ENCODE measurements at regions not wholly inside any gene's neighbourhood (a gene's known extent, or its start where the extent isn't known, plus 50 kb on each side); places are given as distances from the start of the nearest gene placed in this dataset.

- Histone ChIP-seq H3K27ac (no peak overlapping the region), H3K4me3 (no peak overlapping the region), H3K4me1 (no peaks in the 10 kb centered on the region), H3K9me3 (peaks cover 6 to 8% of the 10 kb centered on the region in 2 donors), H3K27me3 (no peaks in the 10 kb centered on the region), H3K36me3 (no peaks in the 10 kb centered on the region)
- WGBS, 2 donors (ENCODE audit: low coverage in 1 of 2): 79 to 100% methylated on average over 1 to 4 of the region's 4 CpGs
- in situ Hi-C loops (cut with MboI; ENCODE audit: low pct_ligation_motif_present in 1 of 4, low pct_unique_long_range_greater_than_20kb in 1 of 4, low sequenced_read_pairs in 3 of 4): no loop called here
- intact Hi-C loops (cut with DNase I; ENCODE audit: low total_unique reads): no loop called here
- TF ChIP-seq POLR2A (IDR thresholded peaks at IDR 0.05): no peak
- no peak for TF ChIP-seq POLR2AphosphoS5 (IDR thresholded peaks at IDR 0.05)
- no peak for TF ChIP-seq CTCF (IDR thresholded peaks at IDR 0.05)
- no peak for TF ChIP-seq EP300 (IDR thresholded peaks at IDR 0.05; ENCODE audit: low read depth)
- DNase-seq: no peak
Measured at GRCh38 chr1:5586629-5587028, 405.6 kb downstream of the NPHP4 start.

- no peaks in the 10 kb centered on the region for H3K36me3 ChIP-seq
- H3K9me3 ChIP-seq: peaks cover 0 to 2% of the 10 kb centered on the region in 2 donors
- TF ChIP-seq CTCF (IDR thresholded peaks at IDR 0.05) (no peak), POLR2AphosphoS5 (IDR thresholded peaks at IDR 0.05) (no peak), EP300 (IDR thresholded peaks at IDR 0.05; ENCODE audit: low read depth) (no peak), POLR2A (IDR thresholded peaks at IDR 0.05) (no peak)
- no peaks in the 10 kb centered on the region for H3K27me3 ChIP-seq
- H3K4me1 ChIP-seq: no peaks in the 10 kb centered on the region
- DNase-seq: no peak
- intact Hi-C loops (cut with DNase I; ENCODE audit: low total_unique reads) (no loop called here), in situ Hi-C loops (cut with MboI; ENCODE audit: low pct_ligation_motif_present in 1 of 4, low pct_unique_long_range_greater_than_20kb in 1 of 4, low sequenced_read_pairs in 3 of 4) (no loop called here)
- no peak overlapping the region for H3K4me3 ChIP-seq
- WGBS, 2 donors (ENCODE audit: low coverage in 1 of 2): 72 to 84% methylated on average over 8 to 9 of the region's 9 CpGs
- no peak overlapping the region for H3K27ac ChIP-seq
Measured at GRCh38 chr1:5585256-5585655, 407.0 kb downstream of the NPHP4 start.

- Histone ChIP-seq H3K4me1 (no peaks in the 10 kb centered on the region), H3K27ac (no peak overlapping the region), H3K36me3 (no peaks in the 10 kb centered on the region), H3K27me3 (no peaks in the 10 kb centered on the region), H3K4me3 (no peak overlapping the region), H3K9me3 (no peaks in the 10 kb centered on the region)
- no peak for DNase-seq
- in situ Hi-C loops (cut with MboI; ENCODE audit: low pct_ligation_motif_present in 1 of 4, low pct_unique_long_range_greater_than_20kb in 1 of 4, low sequenced_read_pairs in 3 of 4) (no loop called here), intact Hi-C loops (cut with DNase I; ENCODE audit: low total_unique reads) (no loop called here)
- no peak for TF ChIP-seq EP300 (IDR thresholded peaks at IDR 0.05; ENCODE audit: low read depth)
- TF ChIP-seq POLR2AphosphoS5 (IDR thresholded peaks at IDR 0.05): no peak
- no peak for TF ChIP-seq POLR2A (IDR thresholded peaks at IDR 0.05)
- TF ChIP-seq CTCF (IDR thresholded peaks at IDR 0.05): no peak
- 83 to 92% methylated on average over 4 to 5 of the region's 5 CpGs for WGBS, 2 donors (ENCODE audit: low coverage in 1 of 2)
Measured at GRCh38 chr1:5580926-5581325, 411.3 kb downstream of the NPHP4 start.

GRCh38 chr1:5579966-5580365 lies 412.3 kb downstream of the NPHP4 start:
- intact Hi-C loops (cut with DNase I; ENCODE audit: low total_unique reads): no loop called here
- H3K36me3 ChIP-seq: no peaks in the 10 kb centered on the region
- no peak overlapping the region for H3K27ac ChIP-seq
- H3K4me1 ChIP-seq: no peaks in the 10 kb centered on the region
- in situ Hi-C loops (cut with MboI; ENCODE audit: low pct_ligation_motif_present in 1 of 4, low pct_unique_long_range_greater_than_20kb in 1 of 4, low sequenced_read_pairs in 3 of 4): no loop called here
- no peak for DNase-seq
- no peak overlapping the region for H3K4me3 ChIP-seq
- H3K9me3 ChIP-seq: no peaks in the 10 kb centered on the region
- H3K27me3 ChIP-seq: no peaks in the 10 kb centered on the region
- TF ChIP-seq CTCF (IDR thresholded peaks at IDR 0.05) (no peak), POLR2AphosphoS5 (IDR thresholded peaks at IDR 0.05) (no peak), EP300 (IDR thresholded peaks at IDR 0.05; ENCODE audit: low read depth) (no peak), POLR2A (IDR thresholded peaks at IDR 0.05) (no peak)
- 82% methylated on average over 4 of the region's 4 CpGs; no CpG with 5 or more reads in 1 of the 2 donors for WGBS, 2 donors (ENCODE audit: low coverage in 1 of 2)
